AG04450 (cell line): ENCODE measurements at regions not wholly inside any gene's neighbourhood (a gene's known extent, or its start where the extent isn't known, plus 50 kb on each side); places are given as distances from the start of the nearest gene placed in this dataset.
A peak's percentile ranks its signal among the peaks of the same experiment; 100 is the strongest.

ENCODE experiments used
- CTCF ChIA-PET: fragments of 300-600, 350-600 bp; formaldehyde crosslinking; extraction: SDS; loops from one replicate; lab custom pipeline; 2022; ENCODE audit warnings: antibody characterized with exemption, inconsistent platforms; lab: Charles Lee
- POLR2A ChIA-PET: fragments of 350-600 bp; formaldehyde crosslinking; extraction: SDS; loops from one replicate; lab custom pipeline; 2021; ENCODE audit warnings: antibody characterized with exemption, inconsistent platforms; lab: Yijun Ruan, JAX
- DNase-seq: peaks from one replicate; pipeline ENCODE4 v3.0.0-alpha.2; 2011; ENCODE audit warnings: low read depth, low spot score
- H3K27ac ChIP-seq: one replicate; pipeline ENCODE4 v1.5.1; 2012; ENCODE audit warnings: low read depth, low read length, control low read depth
- H3K27me3 ChIP-seq: one replicate; pipeline ENCODE4 v1.6.0; 2012; ENCODE audit warnings: low read length; ENCODE audit not compliant: control insufficient read depth, insufficient read depth
- H3K4me3 ChIP-seq: 2 replicates; pipeline ENCODE4 v1.5.1; 2011; ENCODE audit warnings: mild to moderate bottlenecking, low read depth, low read length, control low read depth
- H3K9me3 ChIP-seq: 2 replicates; pipeline ENCODE4 v1.5.1; 2012; ENCODE audit warnings: low read length; ENCODE audit not compliant: control insufficient read depth, insufficient read depth
- CTCF ChIP-seq: IDR thresholded peaks from 2 replicates; pipeline ENCODE4 v1.5.1; 2011; ENCODE audit warnings: low read depth, low read length, control low read depth, inconsistent platforms

GRCh38 chr7:131107337-131108211 lies 220.1 kb upstream of the MKLN1 start:
- ChIA-PET POLR2A (interaction anchor here (0.5 to 1.9 kb wide), 7 partner anchors 39 to 394 kb away, joined by 3 to 8 read pairs (median 4); partner anchors contain the start of gene MKLN1), CTCF (interaction anchor here (0.7 kb wide), 1 partner anchor 39 kb away, joined by 3 read pairs; no protein-coding TSS in a partner anchor)
- H3K27me3 ChIP-seq, result no peaks in the 10 kb centered on the region
- peak overlapping the region; percentile 72 for H3K4me3 ChIP-seq
- no peaks in the 10 kb centered on the region; the same call in 1 of the 2 replicates for H3K9me3 ChIP-seq
- no peak for TF ChIP-seq CTCF
- DNase-seq, result no peak
- H3K27ac ChIP-seq, result peak overlapping the region; percentile 95

- peak overlapping the region; percentile 72 for H3K4me3 ChIP-seq
- peak overlapping the region; percentile 95 for H3K27ac ChIP-seq
- H3K9me3 ChIP-seq, result no peaks in the 10 kb centered on the region; the same call in 1 of the 2 replicates
- ChIA-PET CTCF (interaction anchor here (0.7 kb wide), 1 partner anchor 39 kb away, joined by 3 read pairs; no protein-coding TSS in a partner anchor), POLR2A (interaction anchor here (0.5 to 2.3 kb wide), 4 partner anchors 37 to 219 kb away, joined by 3 to 13 read pairs (median 8); partner anchors contain the start of gene MKLN1)
- DNase-seq, result no peak
- no peak for TF ChIP-seq CTCF
- H3K27me3 ChIP-seq, result no peaks in the 10 kb centered on the region
Measured at GRCh38 chr7:131108212-131108940, 219.3 kb upstream of the MKLN1 start.

GRCh38 chr7:131109011-131109758 lies 218.5 kb upstream of the MKLN1 start:
- H3K4me3 ChIP-seq, result peak overlapping the region; percentile 72
- POLR2A ChIA-PET, result interaction anchor here (0.6 to 2.3 kb wide), 16 partner anchors 38 to 836 kb away, joined by 3 to 13 read pairs (median 4); partner anchors contain the start of gene MKLN1
- peak overlapping the region; percentile 94 for H3K27ac ChIP-seq
- no peak for TF ChIP-seq CTCF
- CTCF ChIA-PET, result interaction anchor here (1.1 to 1.3 kb wide), 2 partner anchors 39 to 212 kb away, joined by 3 to 7 read pairs; no protein-coding TSS in a partner anchor
- no peaks in the 10 kb centered on the region for H3K27me3 ChIP-seq
- no peaks in the 10 kb centered on the region; the same call in 1 of the 2 replicates for H3K9me3 ChIP-seq
- DNase-seq, result no peak

- TF ChIP-seq CTCF, result no peak
- DNase-seq, result no peak
- CTCF ChIA-PET, result interaction anchor here (1.1 to 1.3 kb wide), 2 partner anchors 40 to 213 kb away, joined by 3 to 7 read pairs; no protein-coding TSS in a partner anchor
Measured at GRCh38 chr7:131109759-131110296, 217.8 kb upstream of the MKLN1 start.

More at GRCh38 chr7:131109759-131110296, 217.8 kb upstream of the MKLN1 start:
- Histone ChIP-seq H3K9me3 (no peaks in the 10 kb centered on the region; the same call in 1 of the 2 replicates), H3K27me3 (no peaks in the 10 kb centered on the region), H3K4me3 (peak overlapping the region; percentile 72), H3K27ac (peak overlapping the region; percentile 94)
- POLR2A ChIA-PET, result interaction anchor here (0.6 to 2.3 kb wide), 16 partner anchors 37 to 837 kb away, joined by 3 to 13 read pairs (median 4); partner anchors contain the start of gene MKLN1
